ENCODE measurements at regions not wholly inside any gene's neighbourhood (a gene's known extent, or its start where the extent isn't known, plus 50 kb on each side); places are given as distances from the start of the nearest gene placed in this dataset.

- TF ChIP-seq EZH2 (IDR thresholded peaks at IDR 0.05; ENCODE audit: borderline replicate concordance, low read length) (no peak), CTCF (conservative IDR thresholded peaks at IDR 0.05 in 1 of 2, IDR thresholded peaks at IDR 0.05 in 1 of 2; ENCODE audit: extremely low read depth in 1 of 2, insufficient read depth in 1 of 2, low read depth in 1 of 2, low read length in 2 of 2) (no peak)
These were observed 338.8 kb upstream of the KIRREL3 start for GRCh38 chr11:127339376-127339775.
